Loucy (cell line): ENCODE measurements at regions not wholly inside any gene's neighbourhood (a gene's known extent, or its start where the extent isn't known, plus 50 kb on each side); places are given as distances from the start of the nearest gene placed in this dataset.

ENCODE experiments used
- H2AFZ ChIP-seq: fragments of 200-600 bp; sonication (generic); 2 replicates; pipeline ENCODE4 v1.6.0; 2016; ENCODE audit warnings: antibody characterized with exemption, mild to moderate bottlenecking, low read length, moderate library complexity
- H3F3A ChIP-seq: fragments of 200-600 bp; 2 replicates; pipeline ENCODE4 v1.6.0; 2016; ENCODE audit warnings: antibody characterized with exemption, low read depth, mild to moderate bottlenecking
- H3K27me3 ChIP-seq: fragments of 200-600 bp; sonication (generic); 2 replicates; pipeline ENCODE4 v1.6.1; 2014; ENCODE audit warnings: low read length, mild to moderate bottlenecking; ENCODE audit not compliant: insufficient read depth, poor library complexity, severe bottlenecking
- H3K36me3 ChIP-seq: fragments of 200-600 bp; sonication (generic); 2 replicates; pipeline ENCODE4 v1.6.1; 2016; ENCODE audit warnings: low read length; ENCODE audit not compliant: insufficient read depth
- H3K4me1 ChIP-seq: fragments of 200-600 bp; sonication (generic); 2 replicates; pipeline ENCODE4 v1.5.1; 2014; ENCODE audit warnings: low read length, mild to moderate bottlenecking; ENCODE audit not compliant: insufficient read depth, poor library complexity, severe bottlenecking
- H3K4me2 ChIP-seq: fragments of 200-600 bp; sonication (generic); 2 replicates; pipeline ENCODE4 v1.6.0; 2014; ENCODE audit warnings: antibody characterized with exemption, low read length, low read depth, mild to moderate bottlenecking; ENCODE audit not compliant: poor library complexity, severe bottlenecking
- H3K4me3 ChIP-seq: fragments of 200-600 bp; sonication (generic); 2 replicates; pipeline ENCODE4 v1.5.1; 2014; ENCODE audit warnings: low read length, mild to moderate bottlenecking, mixed read lengths; ENCODE audit not compliant: poor library complexity, severe bottlenecking
- H3K79me2 ChIP-seq: fragments of 200-600 bp; sonication (generic); 2 replicates; pipeline ENCODE4 v1.6.1; 2014; ENCODE audit warnings: low read length; ENCODE audit not compliant: insufficient read depth
- H3K9ac ChIP-seq: fragments of 200-600 bp; sonication (generic); 2 replicates; pipeline ENCODE4 v1.6.0; 2014; ENCODE audit warnings: mild to moderate bottlenecking, low read depth, low read length, moderate library complexity; ENCODE audit not compliant: poor library complexity, severe bottlenecking
- H3K9me2 ChIP-seq: fragments of 200-600 bp; sonication (generic); replicated peaks from 2 replicates; pipeline ENCODE4 v1.6.1; 2016; ENCODE audit warnings: low read depth, low read length, mixed read lengths
- H3K9me3 ChIP-seq: fragments of 200-600 bp; sonication (generic); 2 replicates; pipeline ENCODE4 v1.6.1; 2014; ENCODE audit warnings: mild to moderate bottlenecking, antibody characterized with exemption, low read length, low read depth; ENCODE audit not compliant: insufficient read depth
- H4K20me1 ChIP-seq: fragments of 200-600 bp; sonication (generic); 2 replicates; pipeline ENCODE4 v1.6.0; 2014; ENCODE audit warnings: antibody characterized with exemption, low read length, mild to moderate bottlenecking; ENCODE audit not compliant: insufficient read depth, poor library complexity, severe bottlenecking
- EZH2phosphoT487 ChIP-seq: fragments of 200-600 bp; IDR thresholded peaks from 2 replicates; pipeline ENCODE4 v1.6.1; 2018; ENCODE audit warnings: antibody characterized with exemption, mild to moderate bottlenecking, moderate library complexity, borderline replicate concordance
- TF ChIP-seq, protein P1 (sequence below): fragments of 200-600 bp; sonication (generic); conservative IDR thresholded peaks from 2 replicates; pipeline ENCODE4 v1.5.1; 2014; ENCODE audit warnings: mild to moderate bottlenecking, antibody characterized with exemption, low read length

DNA sequence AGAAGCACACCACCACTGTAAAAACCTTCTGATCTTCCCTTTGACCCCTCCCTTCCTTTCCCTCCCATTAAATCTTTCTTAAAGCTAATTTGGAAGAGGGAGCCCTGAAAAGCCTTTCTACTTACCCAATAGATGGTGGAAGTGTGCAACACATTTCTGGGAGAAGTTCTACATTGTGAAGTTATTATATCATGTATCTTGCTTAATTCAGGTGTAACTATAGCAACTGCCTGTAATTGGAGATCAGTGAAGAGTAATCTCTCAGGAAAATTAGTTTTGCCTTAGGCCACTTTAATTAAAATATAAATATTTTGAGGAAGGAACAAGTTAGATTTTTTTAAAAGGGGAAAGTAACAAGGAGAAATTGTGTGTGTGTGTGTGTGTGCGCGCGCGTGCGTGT is 266.0 kb downstream of the SH3BP4 start:
- Histone ChIP-seq H3F3A (no peaks in the 10 kb centered on the region), H3K4me3 (no peak overlapping the region), H3K9ac (no peak overlapping the region), H3K9me2 (no peaks in the 10 kb centered on the region), H3K36me3 (no peaks in the 10 kb centered on the region), H3K9me3 (no peaks in the 10 kb centered on the region), H3K4me2 (no peak overlapping the region), H3K79me2 (no peaks in the 10 kb centered on the region), H4K20me1 (no peaks in the 10 kb centered on the region), H2AFZ (no peak overlapping the region), H3K4me1 (no peaks in the 10 kb centered on the region), H3K27me3 (no peaks in the 10 kb centered on the region)
- TF ChIP-seq, protein P1, sequence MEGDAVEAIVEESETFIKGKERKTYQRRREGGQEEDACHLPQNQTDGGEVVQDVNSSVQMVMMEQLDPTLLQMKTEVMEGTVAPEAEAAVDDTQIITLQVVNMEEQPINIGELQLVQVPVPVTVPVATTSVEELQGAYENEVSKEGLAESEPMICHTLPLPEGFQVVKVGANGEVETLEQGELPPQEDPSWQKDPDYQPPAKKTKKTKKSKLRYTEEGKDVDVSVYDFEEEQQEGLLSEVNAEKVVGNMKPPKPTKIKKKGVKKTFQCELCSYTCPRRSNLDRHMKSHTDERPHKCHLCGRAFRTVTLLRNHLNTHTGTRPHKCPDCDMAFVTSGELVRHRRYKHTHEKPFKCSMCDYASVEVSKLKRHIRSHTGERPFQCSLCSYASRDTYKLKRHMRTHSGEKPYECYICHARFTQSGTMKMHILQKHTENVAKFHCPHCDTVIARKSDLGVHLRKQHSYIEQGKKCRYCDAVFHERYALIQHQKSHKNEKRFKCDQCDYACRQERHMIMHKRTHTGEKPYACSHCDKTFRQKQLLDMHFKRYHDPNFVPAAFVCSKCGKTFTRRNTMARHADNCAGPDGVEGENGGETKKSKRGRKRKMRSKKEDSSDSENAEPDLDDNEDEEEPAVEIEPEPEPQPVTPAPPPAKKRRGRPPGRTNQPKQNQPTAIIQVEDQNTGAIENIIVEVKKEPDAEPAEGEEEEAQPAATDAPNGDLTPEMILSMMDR: no peak
- no peak for TF ChIP-seq EZH2phosphoT487

DNA sequence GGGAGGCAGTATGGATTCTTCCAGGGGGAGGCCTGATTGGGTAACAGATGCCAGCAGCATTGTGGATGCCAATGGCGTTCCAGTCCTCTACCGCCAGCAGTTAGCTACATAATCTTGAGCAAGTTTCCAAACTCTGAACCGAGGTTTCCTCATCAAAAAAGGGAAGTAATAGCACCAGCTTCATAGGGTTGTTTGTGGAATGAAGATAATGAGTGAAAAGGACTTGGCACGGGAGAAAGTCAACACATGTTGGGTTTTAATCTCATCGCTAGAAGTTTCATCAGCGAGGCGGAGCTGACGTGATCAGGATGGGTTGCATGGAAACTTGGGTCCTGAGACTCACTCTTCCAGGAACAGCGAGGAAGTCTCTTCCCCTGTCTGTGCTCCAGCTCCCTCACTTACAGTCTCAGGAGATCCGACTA is 266.7 kb downstream of the SH3BP4 start:
- Histone ChIP-seq H3K36me3 (no peaks in the 10 kb centered on the region), H3K9me2 (no peaks in the 10 kb centered on the region), H3K27me3 (no peaks in the 10 kb centered on the region), H3F3A (no peaks in the 10 kb centered on the region), H3K4me2 (no peak overlapping the region), H3K4me1 (no peaks in the 10 kb centered on the region), H3K9me3 (no peaks in the 10 kb centered on the region), H3K4me3 (no peak overlapping the region), H4K20me1 (no peaks in the 10 kb centered on the region), H2AFZ (no peak overlapping the region), H3K9ac (no peak overlapping the region), H3K79me2 (no peaks in the 10 kb centered on the region)
- TF ChIP-seq, protein P1: no peak
- TF ChIP-seq EZH2phosphoT487: no peak

DNA sequence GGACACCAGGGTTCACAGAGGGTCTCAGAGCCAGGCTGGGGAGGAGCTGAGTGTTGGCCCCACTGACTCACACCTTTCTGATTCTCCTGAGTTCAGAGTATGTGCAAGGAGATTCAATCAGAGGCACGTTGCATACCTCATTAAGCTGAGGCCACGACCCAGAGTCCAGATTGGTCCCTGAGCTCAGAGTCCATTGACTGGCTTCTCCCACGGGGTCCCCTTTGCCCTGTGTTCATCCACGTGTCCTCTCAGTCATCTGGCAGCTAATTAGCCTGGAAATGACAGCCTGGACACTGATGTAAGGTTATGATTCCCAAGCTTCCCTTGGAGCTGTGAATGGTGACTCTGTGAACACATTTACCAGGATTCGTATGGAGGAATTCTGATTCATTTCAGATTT is 267.2 kb downstream of the SH3BP4 start:
- no peak overlapping the region for H3K9ac ChIP-seq
- H3K4me1 ChIP-seq: no peaks in the 10 kb centered on the region
- no peak overlapping the region for H3K4me3 ChIP-seq
- no peak overlapping the region for H3K4me2 ChIP-seq
- H3K27me3 ChIP-seq: no peaks in the 10 kb centered on the region
- H2AFZ ChIP-seq: no peak overlapping the region
- H3K9me2 ChIP-seq: no peaks in the 10 kb centered on the region
- H3K9me3 ChIP-seq: no peaks in the 10 kb centered on the region
- no peaks in the 10 kb centered on the region for H3K36me3 ChIP-seq
- H3K79me2 ChIP-seq: no peaks in the 10 kb centered on the region
- TF ChIP-seq EZH2phosphoT487: no peak
- TF ChIP-seq, protein P1: no peak
- H3F3A ChIP-seq: no peaks in the 10 kb centered on the region
- no peaks in the 10 kb centered on the region for H4K20me1 ChIP-seq
